ENCODE measurements at regions not wholly inside any gene's neighbourhood (a gene's known extent, or its start where the extent isn't known, plus 50 kb on each side); places are given as distances from the start of the nearest gene placed in this dataset.
A peak's percentile ranks its signal among the peaks of the same experiment; 100 is the strongest.

GRCh38 chr3:182644013-182644412 is 149.3 kb upstream of the ATP11B start:
- Histone ChIP-seq H3K27ac (ENCODE audit: low read depth in 1 of 2, low read length in 1 of 2) (no peak overlapping the region), H3K4me3 (no peak overlapping the region), H3K4me1 (ENCODE audit: control insufficient read depth in 5 of 5, insufficient read depth in 5 of 5, low read length in 5 of 5) (no peaks in the 10 kb centered on the region), H3K27me3 (ENCODE audit: control insufficient read depth in 3 of 3, insufficient read depth in 3 of 3, low read length in 2 of 3) (peaks cover 0 to 2% (median 2%) of the 10 kb centered on the region in 3 donors), H3K9me3 (ENCODE audit: control insufficient read depth in 4 of 4, insufficient read depth in 3 of 4, low read length in 3 of 4) (peaks cover 0 to 2% (median 1%) of the 10 kb centered on the region in 4 donors), H3K9ac (ENCODE audit: insufficient read depth in 1 of 2, low read length in 2 of 2) (no peak overlapping the region), H3K36me3 (ENCODE audit: control insufficient read depth in 4 of 4, insufficient read depth in 4 of 4, low read length in 4 of 4) (no peaks in the 10 kb centered on the region)
- no peak for DNase-seq
- no peak for ATAC-seq (ENCODE audit: insufficient read depth, low FRiP score)
- 82 to 83% methylated on average over 3 of the region's 3 CpGs for WGBS, 2 donors
- no peak for TF ChIP-seq CTCF (IDR thresholded peaks at IDR 0.05; ENCODE audit: control extremely low read depth, extremely low read depth)

GRCh38 chr3:182644790-182645433 is 148.4 kb upstream of the ATP11B start:
- no peak for TF ChIP-seq CTCF (IDR thresholded peaks at IDR 0.05; ENCODE audit: control extremely low read depth, extremely low read depth)
- Histone ChIP-seq H3K27me3 (ENCODE audit: control insufficient read depth in 3 of 3, insufficient read depth in 3 of 3, low read length in 2 of 3) (peaks cover 0 to 2% (median 2%) of the 10 kb centered on the region in 3 donors), H3K9ac (ENCODE audit: insufficient read depth in 1 of 2, low read length in 2 of 2) (no peak overlapping the region), H3K9me3 (ENCODE audit: control insufficient read depth in 4 of 4, insufficient read depth in 3 of 4, low read length in 3 of 4) (peaks cover 0 to 2% (median 1%) of the 10 kb centered on the region in 4 donors), H3K4me3 (no peak overlapping the region), H3K36me3 (ENCODE audit: control insufficient read depth in 4 of 4, insufficient read depth in 4 of 4, low read length in 4 of 4) (no peaks in the 10 kb centered on the region), H3K4me1 (ENCODE audit: control insufficient read depth in 5 of 5, insufficient read depth in 5 of 5, low read length in 5 of 5) (no peaks in the 10 kb centered on the region), H3K27ac (ENCODE audit: low read depth in 1 of 2, low read length in 1 of 2) (no peak overlapping the region)
- DNase-seq (no peak), ATAC-seq (ENCODE audit: insufficient read depth, low FRiP score) (no peak)
- 91 to 92% methylated on average over 5 of the region's 5 CpGs for WGBS, 2 donors

- TF ChIP-seq CTCF (IDR thresholded peaks at IDR 0.05; ENCODE audit: control extremely low read depth, extremely low read depth): no peak
- Histone ChIP-seq H3K4me1 (ENCODE audit: control insufficient read depth in 5 of 5, insufficient read depth in 5 of 5, low read length in 5 of 5) (no peaks in the 10 kb centered on the region), H3K9ac (ENCODE audit: insufficient read depth in 1 of 2, low read length in 2 of 2) (no peak overlapping the region), H3K4me3 (no peak overlapping the region), H3K36me3 (ENCODE audit: control insufficient read depth in 4 of 4, insufficient read depth in 4 of 4, low read length in 4 of 4) (no peaks in the 10 kb centered on the region), H3K27me3 (ENCODE audit: control insufficient read depth in 3 of 3, insufficient read depth in 3 of 3, low read length in 2 of 3) (no peaks in the 10 kb centered on the region), H3K9me3 (ENCODE audit: control insufficient read depth in 4 of 4, insufficient read depth in 3 of 4, low read length in 3 of 4) (no peaks in the 10 kb centered on the region), H3K27ac (ENCODE audit: low read depth in 1 of 2, low read length in 1 of 2) (no peak overlapping the region)
- peak; percentile 34 for ATAC-seq (ENCODE audit: insufficient read depth, low FRiP score)
- no peak for DNase-seq
- WGBS, 2 donors: 91 to 93% methylated on average over 3 of the region's 3 CpGs
Measured at GRCh38 chr3:182650568-182651128, 142.7 kb upstream of the ATP11B start.
